ENCODE measurements at regions not wholly inside any gene's neighbourhood (a gene's known extent, or its start where the extent isn't known, plus 50 kb on each side); places are given as distances from the start of the nearest gene placed in this dataset.

GRCh38 chrX:53813670-53814440 is 127.3 kb upstream of the HUWE1 start:
- in situ Hi-C loops (cut with MboI; ENCODE audit: low pct_ligation_motif_present in 1 of 4, low pct_unique_long_range_greater_than_20kb in 1 of 4, low sequenced_read_pairs in 3 of 4), result no loop called here
- no peak for TF ChIP-seq EP300 (IDR thresholded peaks at IDR 0.05; ENCODE audit: low read depth)
- no peak for TF ChIP-seq POLR2A (IDR thresholded peaks at IDR 0.05)
- no peak for TF ChIP-seq POLR2AphosphoS5 (IDR thresholded peaks at IDR 0.05)
- no peak for TF ChIP-seq CTCF (IDR thresholded peaks at IDR 0.05)
- no peaks in the 10 kb centered on the region for H3K9me3 ChIP-seq
- intact Hi-C loops (cut with DNase I; ENCODE audit: low total_unique reads), result no loop called here
- WGBS, 2 donors (ENCODE audit: low coverage in 1 of 2), result 81% methylated on average over 14 of the region's 15 CpGs; no CpG with 5 or more reads in 1 of the 2 donors
- DNase-seq, result no peak
- no peaks in the 10 kb centered on the region for H3K27me3 ChIP-seq
- no peaks in the 10 kb centered on the region for H3K4me1 ChIP-seq
- H3K36me3 ChIP-seq, result no peaks in the 10 kb centered on the region
- no peak overlapping the region for H3K4me3 ChIP-seq
- H3K27ac ChIP-seq, result no peak overlapping the region

GRCh38 chrX:53798281-53798680 is 111.8 kb upstream of the HUWE1 start:
- no peaks in the 10 kb centered on the region for H3K4me1 ChIP-seq
- no peak overlapping the region for H3K4me3 ChIP-seq
- H3K27me3 ChIP-seq, result no peaks in the 10 kb centered on the region
- 95% methylated on average over 3 of the region's 3 CpGs; no CpG with 5 or more reads in 1 of the 2 donors for WGBS, 2 donors (ENCODE audit: low coverage in 1 of 2)
- in situ Hi-C loops (cut with MboI; ENCODE audit: low pct_ligation_motif_present in 1 of 4, low pct_unique_long_range_greater_than_20kb in 1 of 4, low sequenced_read_pairs in 3 of 4) (no loop called here), intact Hi-C loops (cut with DNase I; ENCODE audit: low total_unique reads) (no loop called here)
- no peak for DNase-seq
- TF ChIP-seq POLR2A (IDR thresholded peaks at IDR 0.05), result no peak
- TF ChIP-seq CTCF (IDR thresholded peaks at IDR 0.05), result no peak
- no peak for TF ChIP-seq EP300 (IDR thresholded peaks at IDR 0.05; ENCODE audit: low read depth)
- no peak for TF ChIP-seq POLR2AphosphoS5 (IDR thresholded peaks at IDR 0.05)
- H3K36me3 ChIP-seq, result no peaks in the 10 kb centered on the region
- no peak overlapping the region for H3K27ac ChIP-seq
- no peaks in the 10 kb centered on the region for H3K9me3 ChIP-seq

- intact Hi-C loops (cut with DNase I; ENCODE audit: low total_unique reads), result no loop called here
- DNase-seq, result no peak
- TF ChIP-seq POLR2AphosphoS5 (IDR thresholded peaks at IDR 0.05) (no peak), EP300 (IDR thresholded peaks at IDR 0.05; ENCODE audit: low read depth) (no peak)
- H3K36me3 ChIP-seq, result no peaks in the 10 kb centered on the region
- in situ Hi-C loops (cut with MboI; ENCODE audit: low pct_ligation_motif_present in 1 of 4, low pct_unique_long_range_greater_than_20kb in 1 of 4, low sequenced_read_pairs in 3 of 4), result no loop called here
- 23% methylated on average over 2 of the region's 2 CpGs; no CpG with 5 or more reads in 1 of the 2 donors for WGBS, 2 donors (ENCODE audit: low coverage in 1 of 2)
- no peak overlapping the region for H3K4me3 ChIP-seq
- H3K27me3 ChIP-seq, result no peaks in the 10 kb centered on the region
- H3K4me1 ChIP-seq, result no peaks in the 10 kb centered on the region
- no peak overlapping the region for H3K27ac ChIP-seq
- no peaks in the 10 kb centered on the region for H3K9me3 ChIP-seq
Observed at GRCh38 chrX:53795576-53795975, 109.1 kb upstream of the HUWE1 start.

- intact Hi-C loops (cut with DNase I; ENCODE audit: low total_unique reads) (no loop called here), in situ Hi-C loops (cut with MboI; ENCODE audit: low pct_ligation_motif_present in 1 of 4, low pct_unique_long_range_greater_than_20kb in 1 of 4, low sequenced_read_pairs in 3 of 4) (no loop called here)
- TF ChIP-seq POLR2A (IDR thresholded peaks at IDR 0.05), result no peak
- TF ChIP-seq CTCF (IDR thresholded peaks at IDR 0.05), result no peak
- TF ChIP-seq POLR2AphosphoS5 (IDR thresholded peaks at IDR 0.05), result no peak
- no peak for TF ChIP-seq EP300 (IDR thresholded peaks at IDR 0.05; ENCODE audit: low read depth)
- Histone ChIP-seq H3K36me3 (no peaks in the 10 kb centered on the region), H3K4me1 (no peaks in the 10 kb centered on the region), H3K4me3 (no peak overlapping the region), H3K27ac (no peak overlapping the region), H3K9me3 (no peaks in the 10 kb centered on the region), H3K27me3 (no peaks in the 10 kb centered on the region)
- no peak for DNase-seq
- 89% methylated on average over 2 of the region's 2 CpGs; no CpG with 5 or more reads in 1 of the 2 donors for WGBS, 2 donors (ENCODE audit: low coverage in 1 of 2)
Observed at GRCh38 chrX:53794181-53794580, 107.7 kb upstream of the HUWE1 start.

Measured in transverse colon (tissue), 4 donors.